B cell (primary cell): ENCODE measurements at regions not wholly inside any gene's neighbourhood (a gene's known extent, or its start where the extent isn't known, plus 50 kb on each side); places are given as distances from the start of the nearest gene placed in this dataset.

Source experiments
- EZH2 ChIP-seq: IDR thresholded peaks from 2 replicates; pipeline ENCODE4 v1.6.1; 2012; ENCODE audit warnings: borderline replicate concordance, low read depth, mild to moderate bottlenecking, moderate library complexity, low read length; ENCODE audit not compliant: insufficient read depth, poor library complexity, severe bottlenecking
- TF ChIP-seq, protein P1 (sequence below): fragments of 200-600 bp; IDR thresholded peaks from one replicate; pipeline ENCODE4 v1.8.0; 2022; ENCODE audit warnings: antibody characterized with exemption, mild to moderate bottlenecking

DNA sequence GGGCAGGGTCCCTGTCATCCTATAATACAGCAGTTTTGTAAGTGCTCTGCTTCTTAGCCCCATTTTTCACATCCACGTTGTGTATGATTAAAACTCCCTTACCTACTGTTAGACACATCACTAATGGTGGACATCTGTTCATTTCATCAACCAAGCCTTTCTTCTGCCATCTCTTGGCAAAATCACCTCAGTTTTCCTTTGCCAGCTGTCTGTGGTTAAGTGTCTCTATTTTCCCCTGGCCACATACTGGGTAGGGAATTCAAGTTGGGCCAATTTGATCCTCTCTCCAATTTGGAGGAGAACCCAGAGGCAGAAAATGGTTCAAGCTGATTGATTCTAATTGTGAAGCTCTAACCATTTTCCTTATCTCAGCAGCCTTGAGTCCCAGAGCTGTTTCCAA, 436.1 kb downstream of the PCDH7 start:
- TF ChIP-seq, protein P1, sequence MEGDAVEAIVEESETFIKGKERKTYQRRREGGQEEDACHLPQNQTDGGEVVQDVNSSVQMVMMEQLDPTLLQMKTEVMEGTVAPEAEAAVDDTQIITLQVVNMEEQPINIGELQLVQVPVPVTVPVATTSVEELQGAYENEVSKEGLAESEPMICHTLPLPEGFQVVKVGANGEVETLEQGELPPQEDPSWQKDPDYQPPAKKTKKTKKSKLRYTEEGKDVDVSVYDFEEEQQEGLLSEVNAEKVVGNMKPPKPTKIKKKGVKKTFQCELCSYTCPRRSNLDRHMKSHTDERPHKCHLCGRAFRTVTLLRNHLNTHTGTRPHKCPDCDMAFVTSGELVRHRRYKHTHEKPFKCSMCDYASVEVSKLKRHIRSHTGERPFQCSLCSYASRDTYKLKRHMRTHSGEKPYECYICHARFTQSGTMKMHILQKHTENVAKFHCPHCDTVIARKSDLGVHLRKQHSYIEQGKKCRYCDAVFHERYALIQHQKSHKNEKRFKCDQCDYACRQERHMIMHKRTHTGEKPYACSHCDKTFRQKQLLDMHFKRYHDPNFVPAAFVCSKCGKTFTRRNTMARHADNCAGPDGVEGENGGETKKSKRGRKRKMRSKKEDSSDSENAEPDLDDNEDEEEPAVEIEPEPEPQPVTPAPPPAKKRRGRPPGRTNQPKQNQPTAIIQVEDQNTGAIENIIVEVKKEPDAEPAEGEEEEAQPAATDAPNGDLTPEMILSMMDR, result no peak
- TF ChIP-seq EZH2, result no peak
